Left ventricle myocardium superior (tissue), 1 donor: ENCODE measurements at regions not wholly inside any gene's neighbourhood (a gene's known extent, or its start where the extent isn't known, plus 50 kb on each side); places are given as distances from the start of the nearest gene placed in this dataset.
"Not testable (repeated sequence)": the region's sequence is repeated elsewhere in the genome, so short reads cannot be mapped to it uniquely, and the experiment has no call there.

Source experiments
- ATAC-seq: fragments of 200-7000 bp; cut with Tn5 transposase; one replicate; pipeline ENCODE4 v1.9.1; 2020; ENCODE audit warnings: mild to moderate bottlenecking, moderate library complexity
- DNase-seq: peaks from one replicate; pipeline ENCODE4 v3.0.0-alpha.2; 2020
- intact Hi-C: fragments of 100-400 bp; cut with micrococcal nuclease; formaldehyde crosslinking; loops from one replicate; pipeline ENCODE4 v1.11.0; 2022
- donor health status: DM: no; HTN: yes; CAD: no; lungs with severe emphysema.

GRCh38 chr5:84885485-84886258 lies 501.0 kb upstream of the EDIL3 start:
- ATAC-seq (peak; percentile 100), DNase-seq (peak; percentile 64)
- intact Hi-C loops = no loop called here

DNA sequence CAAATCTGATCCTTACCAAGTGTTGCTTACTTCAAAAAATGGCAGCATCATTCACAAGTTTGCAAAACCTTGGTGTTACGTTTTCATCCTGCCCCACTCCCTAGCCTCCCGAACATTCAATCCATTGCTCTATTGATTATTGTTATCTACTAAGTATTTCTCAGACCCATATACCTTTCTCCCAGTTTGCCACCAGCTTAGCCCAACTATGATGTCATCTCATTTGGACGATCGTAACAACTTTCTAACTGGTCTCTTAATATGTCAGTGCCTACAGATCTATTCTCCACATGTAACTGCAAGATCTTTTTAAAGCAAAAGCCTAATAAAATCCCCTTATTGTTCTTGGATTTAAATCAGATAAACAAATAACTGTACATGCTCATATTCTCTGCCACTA lies 497.1 kb upstream of the EDIL3 start:
- ATAC-seq (no peak), DNase-seq (no peak)
- intact Hi-C loops = no loop called here

GRCh38 chr5:84874196-84874595 lies 489.5 kb upstream of the EDIL3 start:
- intact Hi-C loops = no loop called here
- ATAC-seq (no peak), DNase-seq (no peak)

DNA sequence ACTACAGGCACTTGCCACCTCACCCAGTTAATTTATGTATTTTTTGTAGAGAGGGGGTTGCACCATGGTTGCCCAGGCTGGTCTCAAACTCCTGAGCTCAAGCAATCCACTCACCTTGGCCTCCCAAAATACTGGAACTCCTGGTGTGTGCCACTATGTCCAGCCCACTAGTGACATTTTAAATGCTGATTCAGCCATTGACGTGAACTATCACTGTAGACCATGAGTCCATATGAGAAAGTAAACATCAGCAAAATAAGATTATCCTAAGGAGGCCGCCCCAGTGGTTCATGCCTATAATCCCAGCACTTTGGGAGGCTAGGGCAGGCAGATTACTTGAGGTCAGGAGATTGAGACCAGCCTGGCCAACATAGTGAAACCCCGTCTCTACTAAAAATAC lies 488.1 kb upstream of the EDIL3 start:
- intact Hi-C loops = no loop called here
- no peak for DNase-seq
- ATAC-seq = no peak

DNA sequence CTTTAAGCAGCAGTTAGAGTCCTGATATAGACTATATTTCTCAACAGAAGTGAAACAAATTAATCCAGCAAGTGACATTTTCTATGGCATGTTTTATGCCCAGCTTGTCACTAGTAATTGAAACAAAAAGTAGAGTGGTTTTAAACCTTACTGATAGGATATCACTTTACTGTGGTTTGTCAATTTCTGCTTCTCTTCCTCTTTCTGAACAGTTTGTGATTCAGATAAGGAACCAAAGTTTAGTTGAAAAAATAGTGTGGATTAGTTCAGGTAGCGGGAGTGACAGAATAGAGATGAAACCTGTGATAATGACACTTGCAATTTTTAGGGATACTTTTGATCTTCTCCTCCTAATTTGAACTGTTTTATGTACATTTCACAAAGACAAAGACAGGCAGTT lies 485.7 kb upstream of the EDIL3 start:
- DNase-seq (no peak), ATAC-seq (no peak)
- intact Hi-C loops = no loop called here

DNA sequence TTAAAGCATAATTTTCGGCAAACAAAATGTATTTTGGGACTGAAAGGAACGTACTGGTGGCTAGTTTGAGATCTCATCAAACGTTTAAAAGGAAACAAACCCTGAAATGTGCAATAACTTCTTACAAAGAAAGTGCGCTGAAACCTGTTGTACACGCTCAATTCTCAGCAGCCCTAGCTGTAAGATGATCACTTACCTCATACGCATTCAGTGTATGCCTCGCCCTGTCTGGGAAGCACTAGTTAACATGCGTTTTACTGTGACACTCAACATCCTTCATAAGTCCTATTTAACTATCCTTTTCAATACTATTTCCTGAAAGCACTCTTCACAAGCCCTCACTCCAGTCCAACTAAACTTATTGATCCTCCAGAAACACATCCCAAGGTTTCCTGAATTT lies 485.0 kb upstream of the EDIL3 start:
- intact Hi-C loops = no loop called here
- ATAC-seq (no peak), DNase-seq (no peak)

DNA sequence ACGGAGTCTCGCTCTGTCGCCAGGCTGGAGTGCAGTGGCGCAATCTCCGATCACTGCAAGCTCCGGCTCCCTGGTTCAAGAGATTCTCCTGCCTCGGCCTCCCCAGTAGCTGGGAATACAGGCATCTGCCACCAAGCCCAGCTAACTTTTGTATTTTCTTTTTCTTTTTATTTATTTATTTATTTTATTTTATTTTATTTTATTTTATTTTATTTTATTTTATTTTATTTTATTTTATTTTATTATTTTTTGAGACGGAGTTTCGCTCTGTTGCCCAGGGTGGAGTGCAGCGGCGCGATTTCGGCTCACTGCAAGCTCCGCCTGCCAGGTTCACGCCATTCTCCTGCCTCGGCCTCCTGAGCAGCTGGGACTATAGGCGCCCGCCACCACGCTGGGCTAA lies 479.3 kb upstream of the EDIL3 start:
- intact Hi-C loops, DNase-seq, ATAC-seq: not testable (repeated sequence)

- DNase-seq (no peak), ATAC-seq (no peak)
- intact Hi-C loops = no loop called here
These were observed 478.3 kb upstream of the EDIL3 start for GRCh38 chr5:84863020-84863419.

DNA sequence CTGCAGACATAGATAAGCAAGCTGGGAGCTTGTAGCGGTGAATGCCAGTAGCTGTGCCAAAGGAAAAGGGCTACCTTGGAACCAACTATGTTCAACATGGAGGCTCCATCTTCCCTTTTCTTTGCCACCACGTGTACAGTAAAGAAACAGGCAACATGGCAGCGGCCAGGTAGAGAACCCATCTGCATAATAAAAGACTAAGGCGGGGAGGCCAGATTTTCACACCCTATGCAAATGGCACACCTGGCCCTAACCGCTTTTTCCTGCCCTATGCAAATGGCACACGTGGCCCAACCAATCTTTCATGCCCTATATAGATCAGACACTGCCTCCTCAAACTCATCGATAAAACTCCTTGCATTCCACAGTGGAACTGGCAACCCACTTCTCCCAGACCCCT lies 477.5 kb upstream of the EDIL3 start:
- DNase-seq (no peak), ATAC-seq (no peak)
- intact Hi-C loops = no loop called here

DNA sequence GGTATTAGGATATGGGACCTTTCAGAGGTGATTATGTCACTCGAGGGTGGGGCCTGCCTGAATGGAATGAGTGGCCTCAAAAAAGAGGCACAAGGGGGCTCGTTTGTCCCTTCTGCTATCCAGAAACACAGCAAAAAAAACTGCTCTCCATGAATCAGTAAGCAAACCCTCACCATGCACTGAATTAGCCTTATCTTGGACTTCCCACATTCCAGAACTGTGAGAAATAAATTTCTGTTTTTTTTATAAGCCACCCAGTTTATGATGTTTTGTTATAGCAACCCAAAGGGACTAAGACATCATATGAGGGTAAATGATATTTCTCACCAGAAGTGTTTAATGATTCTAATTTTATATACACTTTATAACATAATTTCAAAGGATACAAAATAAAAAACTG lies 476.6 kb upstream of the EDIL3 start:
- DNase-seq (no peak), ATAC-seq (no peak)
- intact Hi-C loops = no loop called here

- ATAC-seq = no peak
- DNase-seq = no peak
- intact Hi-C loops = no loop called here
These were observed 474.4 kb upstream of the EDIL3 start for GRCh38 chr5:84859056-84859455.

DNA sequence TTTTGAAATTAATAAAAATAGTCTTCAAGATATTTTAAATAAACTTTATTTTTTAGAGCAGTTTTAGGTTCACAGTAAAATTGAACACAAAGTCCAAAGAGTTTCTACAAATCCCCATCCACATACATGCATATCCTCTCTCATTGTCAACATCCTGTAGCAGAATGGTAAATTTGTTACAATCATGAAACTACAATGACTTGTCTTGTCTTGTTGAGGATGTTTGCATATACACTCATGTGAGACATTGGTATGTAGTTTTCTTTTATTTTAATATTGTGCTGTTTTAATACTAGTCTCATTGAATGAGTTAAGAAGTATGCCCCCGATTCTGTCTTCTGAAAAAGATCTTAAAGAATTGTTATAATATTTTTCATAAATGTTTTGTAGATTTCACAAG lies 447.0 kb upstream of the EDIL3 start:
- intact Hi-C loops = no loop called here
- ATAC-seq = no peak
- DNase-seq = no peak

- DNase-seq (peak; percentile 18), ATAC-seq (no peak)
- intact Hi-C loops = no loop called here
These were observed 445.6 kb upstream of the EDIL3 start for GRCh38 chr5:84830265-84830664.

GRCh38 chr5:84825606-84826005 lies 440.9 kb upstream of the EDIL3 start:
- DNase-seq = no peak
- intact Hi-C loops = no loop called here
- no peak for ATAC-seq

DNA sequence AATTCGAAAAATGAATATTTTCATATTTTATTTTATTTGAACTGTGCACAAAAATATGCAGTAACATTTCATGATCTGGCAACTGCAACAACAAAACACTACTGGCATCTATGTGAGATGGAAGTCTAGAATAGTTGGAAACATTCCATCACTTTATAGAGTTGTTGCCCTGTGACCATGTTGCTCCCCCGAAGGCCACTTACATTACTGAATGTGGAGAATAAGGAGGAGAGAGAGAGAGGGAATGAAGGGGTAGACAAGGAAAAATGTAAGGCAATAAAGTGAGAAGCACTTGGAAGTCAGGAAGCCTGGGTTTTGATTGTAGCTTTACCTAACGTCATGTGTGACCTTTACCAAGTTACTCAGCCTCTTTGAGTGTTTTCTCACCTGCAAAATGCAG lies 437.2 kb upstream of the EDIL3 start:
- no peak for ATAC-seq
- no peak for DNase-seq
- intact Hi-C loops = no loop called here

DNA sequence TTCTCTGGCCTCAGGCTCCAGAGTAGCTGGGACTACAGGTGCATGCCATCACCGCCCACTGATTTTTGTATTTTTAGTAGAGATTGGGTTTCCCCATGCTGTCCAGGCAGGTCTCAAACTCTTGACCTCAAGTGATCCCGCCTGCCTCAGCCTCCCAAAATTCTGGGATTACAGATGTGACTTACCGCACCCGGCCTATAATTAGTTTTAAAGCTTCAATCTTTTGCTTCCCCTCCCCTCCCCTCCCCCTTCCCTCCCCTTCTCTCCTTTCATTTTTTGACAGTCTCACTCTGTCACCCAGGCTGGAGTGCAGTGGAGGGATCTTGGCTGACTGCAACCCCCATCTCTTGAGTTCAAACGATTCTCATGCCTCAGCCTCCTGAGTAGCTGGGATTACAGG lies 433.3 kb upstream of the EDIL3 start:
- DNase-seq (no peak), ATAC-seq (no peak)
- intact Hi-C loops = no loop called here

DNA sequence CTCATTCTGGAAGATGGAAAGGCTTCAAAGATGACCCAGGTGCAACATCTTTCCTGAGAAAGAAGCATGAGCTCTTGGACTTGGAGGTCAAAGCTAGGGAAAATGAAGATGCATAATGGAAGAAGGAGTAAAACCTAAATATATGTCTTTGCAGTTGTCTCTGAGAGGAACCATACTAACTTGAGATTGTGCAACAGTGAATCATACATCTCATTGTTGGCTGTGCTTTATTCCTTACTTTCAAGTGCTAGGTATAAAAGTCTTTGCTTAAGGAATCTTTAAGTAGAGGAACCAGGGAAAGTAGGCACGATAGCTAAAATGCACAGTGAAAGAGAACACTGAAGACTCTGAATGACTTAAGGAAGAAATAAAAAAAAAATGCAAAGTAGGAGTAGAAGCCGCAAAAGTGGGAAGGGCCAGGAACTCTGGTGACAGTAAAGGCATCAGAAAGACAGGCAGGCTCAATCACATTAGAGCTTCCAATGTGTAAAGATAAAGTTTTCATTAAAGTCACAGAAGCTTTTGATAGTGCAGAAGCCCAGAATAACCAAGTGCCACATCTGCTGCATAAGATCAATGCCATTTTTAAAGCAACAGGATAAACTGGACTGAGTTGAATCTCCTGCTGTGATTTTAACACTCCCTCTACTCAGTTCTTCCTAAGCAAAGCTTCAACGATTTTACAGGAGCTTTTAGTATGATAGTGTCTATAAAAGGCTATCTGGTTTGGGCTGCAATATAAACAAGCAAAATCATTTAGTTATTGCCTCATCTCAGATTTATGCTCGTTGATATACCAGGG lies 432.3 kb upstream of the EDIL3 start:
- intact Hi-C loops = no loop called here
- no peak for DNase-seq
- no peak for ATAC-seq

- intact Hi-C loops = no loop called here
- DNase-seq (no peak), ATAC-seq (no peak)
These were observed 431.5 kb upstream of the EDIL3 start for GRCh38 chr5:84816160-84816559.

DNA sequence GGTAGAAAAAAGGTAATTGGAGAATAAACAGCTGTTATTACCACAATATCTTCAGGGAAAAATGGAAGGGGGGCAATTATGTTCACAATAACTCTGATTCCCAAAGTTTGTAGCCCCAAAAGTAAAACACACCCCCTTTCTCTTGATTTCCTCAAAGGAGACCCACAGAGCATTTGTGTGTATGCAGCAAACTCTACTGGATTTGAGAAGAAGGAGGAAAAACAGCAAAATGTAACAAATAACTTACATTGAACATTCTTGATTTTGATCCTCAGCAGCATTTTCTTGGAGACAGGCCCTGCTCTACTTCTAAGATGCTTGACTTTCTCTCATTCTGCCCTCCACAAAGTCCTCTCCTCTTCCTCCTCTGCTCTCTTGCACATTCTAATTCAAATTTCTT lies 420.8 kb upstream of the EDIL3 start:
- no peak for DNase-seq
- ATAC-seq = no peak
- intact Hi-C loops = no loop called here

DNA sequence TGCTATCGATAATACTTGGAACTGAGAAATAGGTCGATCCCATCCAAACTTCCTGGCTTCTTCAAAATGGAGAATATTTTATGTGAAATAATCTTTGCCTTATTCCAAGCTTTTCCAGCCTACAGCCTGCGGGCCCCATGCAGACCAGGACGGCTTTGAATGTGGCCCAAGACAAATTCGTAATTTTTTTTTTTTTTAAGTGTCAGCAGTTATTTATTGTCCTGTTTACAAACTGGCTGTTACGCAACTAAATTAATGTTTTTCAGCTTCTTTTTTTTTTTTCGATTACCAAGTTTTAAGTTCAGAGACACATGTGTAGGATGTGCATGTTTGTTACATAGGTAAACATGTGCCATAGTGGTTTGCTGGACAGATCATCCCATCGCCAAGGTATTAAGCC lies 411.7 kb upstream of the EDIL3 start:
- intact Hi-C loops = no loop called here
- no peak for DNase-seq
- ATAC-seq = no peak

DNA sequence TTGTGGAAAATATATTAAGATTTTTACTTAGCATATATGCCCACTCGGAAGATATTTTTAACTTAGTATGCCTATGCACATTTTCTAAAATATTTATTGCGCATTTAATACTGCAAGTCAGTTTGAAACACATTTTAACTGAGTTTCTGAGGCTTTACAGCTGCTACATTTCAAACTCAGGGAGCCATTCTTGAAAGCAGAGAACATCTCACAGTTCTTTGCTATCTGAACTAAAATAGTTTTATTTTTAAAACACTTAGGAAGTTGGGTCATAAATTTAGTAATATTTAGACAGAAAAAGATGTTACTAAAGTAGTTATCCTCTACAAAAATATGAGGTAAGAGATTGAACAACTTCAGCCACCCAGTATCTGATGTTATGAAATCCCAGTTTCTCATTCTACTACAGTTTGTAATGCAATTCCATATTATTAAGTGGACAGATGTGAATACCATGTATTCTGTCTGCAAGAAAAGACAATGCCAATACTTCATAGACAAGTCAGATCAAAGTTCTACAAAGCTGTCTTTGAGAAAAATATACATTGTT lies 409.9 kb upstream of the EDIL3 start:
- intact Hi-C loops = no loop called here
- no peak for DNase-seq

More for the DNA sequence above, 409.9 kb upstream of the EDIL3 start:
- no peak for ATAC-seq
